ENCODE measurements at regions not wholly inside any gene's neighbourhood (a gene's known extent, or its start where the extent isn't known, plus 50 kb on each side); places are given as distances from the start of the nearest gene placed in this dataset.

DNA sequence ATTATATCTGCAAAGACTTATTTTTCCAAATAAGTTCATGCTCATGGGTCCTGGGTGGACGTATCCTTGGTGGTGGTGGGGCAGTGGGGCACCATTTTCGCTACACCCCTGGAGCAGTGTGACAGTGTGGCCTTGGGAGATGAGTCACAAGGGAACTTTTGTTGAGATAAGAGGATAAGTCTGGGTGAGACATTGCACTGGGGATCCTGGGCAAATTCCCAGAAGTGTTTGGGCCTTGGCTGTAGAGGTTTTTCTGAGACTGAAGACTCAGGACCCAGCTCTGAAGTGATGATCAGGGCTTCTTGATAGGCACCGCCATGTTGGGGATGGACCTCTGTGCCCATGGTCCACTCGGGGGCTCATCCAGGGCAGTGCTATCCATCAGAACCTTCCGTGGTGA, 149.4 kb downstream of the MACROH2A1 start:
- H3K27ac Mint-ChIP-seq = no peak overlapping the region
- Histone ChIP-seq H3K27ac (ENCODE audit: low read length) (no peak overlapping the region), H3K36me3 (ENCODE audit: control insufficient read depth, insufficient read depth, low read length) (no peaks in the 10 kb centered on the region), H3K9me3 (ENCODE audit: control insufficient read depth, insufficient read depth, low read length) (no peaks in the 10 kb centered on the region), H3K4me3 (ENCODE audit: low read length) (no peak overlapping the region), H3K27me3 (ENCODE audit: control insufficient read depth, insufficient read depth, low read length) (no peaks in the 10 kb centered on the region), H3K4me1 (ENCODE audit: control insufficient read depth, insufficient read depth, low read length) (no peaks in the 10 kb centered on the region)
- intact Hi-C loops (cut with micrococcal nuclease) = no loop called here
- TF ChIP-seq CTCF (IDR thresholded peaks at IDR 0.05) = no peak
- H3K4me1 Mint-ChIP-seq = no peaks in the 10 kb centered on the region
- no peak for DNase-seq
- ATAC-seq = no peak
- no peaks in the 10 kb centered on the region for H3K36me3 Mint-ChIP-seq
- no peaks in the 10 kb centered on the region for H3K9me3 Mint-ChIP-seq
- H3K4me3 Mint-ChIP-seq = no peak overlapping the region
- H3K27me3 Mint-ChIP-seq (ENCODE audit: low read depth in 2 of 2) = peaks cover 0 to 6% of the 10 kb centered on the region in 2 donors
- WGBS (ENCODE audit: insufficient coverage) = 79% methylated on average over 5 of the region's 5 CpGs

DNA sequence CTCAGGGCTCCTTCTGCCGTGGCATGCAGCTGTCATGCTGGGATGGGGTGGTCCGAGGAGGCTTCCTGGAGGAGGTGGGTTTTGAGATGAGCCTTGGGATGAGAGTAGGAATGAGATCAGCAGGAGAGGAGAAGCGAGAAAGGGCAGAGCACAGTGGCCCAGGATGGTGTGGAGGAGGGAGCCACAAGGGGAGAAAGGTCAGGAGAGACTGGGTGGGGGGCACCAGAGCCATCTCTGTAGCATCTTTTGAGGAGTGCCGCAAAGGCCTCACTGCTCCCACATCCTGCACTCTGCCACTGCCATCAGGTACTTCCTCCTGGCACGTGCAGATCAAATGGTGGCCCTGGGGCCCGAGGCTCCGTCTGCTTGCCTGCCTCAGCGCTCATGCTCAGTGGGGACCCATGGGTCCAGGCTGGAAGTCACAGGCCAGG, 150.2 kb downstream of the MACROH2A1 start:
- Mint-ChIP-seq H3K36me3 (no peaks in the 10 kb centered on the region), H3K4me3 (no peak overlapping the region), H3K27me3 (ENCODE audit: low read depth in 2 of 2) (peaks cover 0 to 2% of the 10 kb centered on the region in 2 donors), H3K27ac (no peak overlapping the region), H3K4me1 (no peaks in the 10 kb centered on the region), H3K9me3 (no peaks in the 10 kb centered on the region)
- Histone ChIP-seq H3K4me3 (ENCODE audit: low read length) (no peak overlapping the region), H3K27ac (ENCODE audit: low read length) (no peak overlapping the region), H3K36me3 (ENCODE audit: control insufficient read depth, insufficient read depth, low read length) (no peaks in the 10 kb centered on the region), H3K27me3 (ENCODE audit: control insufficient read depth, insufficient read depth, low read length) (no peaks in the 10 kb centered on the region), H3K4me1 (ENCODE audit: control insufficient read depth, insufficient read depth, low read length) (no peaks in the 10 kb centered on the region), H3K9me3 (ENCODE audit: control insufficient read depth, insufficient read depth, low read length) (no peaks in the 10 kb centered on the region)
- no peak for TF ChIP-seq CTCF (IDR thresholded peaks at IDR 0.05)
- intact Hi-C loops (cut with micrococcal nuclease) = no loop called here
- ATAC-seq = no peak
- 71% methylated on average over 8 of the region's 8 CpGs for WGBS (ENCODE audit: insufficient coverage)
- no peak for DNase-seq

GRCh38 chr5:135246923-135247795, 151.9 kb downstream of the MACROH2A1 start:
- no peak for DNase-seq
- H3K4me1 Mint-ChIP-seq = no peaks in the 10 kb centered on the region

More at GRCh38 chr5:135246923-135247795, 151.9 kb downstream of the MACROH2A1 start:
- no peak overlapping the region for H3K27ac ChIP-seq (ENCODE audit: low read length)
- no peak overlapping the region for H3K4me3 ChIP-seq (ENCODE audit: low read length)
- WGBS (ENCODE audit: insufficient coverage) = 85% methylated on average over 28 of the region's 28 CpGs
- H3K27ac Mint-ChIP-seq = no peak overlapping the region
- H3K4me3 Mint-ChIP-seq = no peak overlapping the region
- H3K36me3 Mint-ChIP-seq = no peaks in the 10 kb centered on the region
- no peaks in the 10 kb centered on the region for H3K9me3 ChIP-seq (ENCODE audit: control insufficient read depth, insufficient read depth, low read length)
- no peaks in the 10 kb centered on the region for H3K9me3 Mint-ChIP-seq
- peaks cover 0 to 2% of the 10 kb centered on the region in 2 donors for H3K27me3 Mint-ChIP-seq (ENCODE audit: low read depth in 2 of 2)
- intact Hi-C loops (cut with micrococcal nuclease) = no loop called here
- H3K27me3 ChIP-seq (ENCODE audit: control insufficient read depth, insufficient read depth, low read length) = no peaks in the 10 kb centered on the region
- no peaks in the 10 kb centered on the region for H3K4me1 ChIP-seq (ENCODE audit: control insufficient read depth, insufficient read depth, low read length)
- H3K36me3 ChIP-seq (ENCODE audit: control insufficient read depth, insufficient read depth, low read length) = no peaks in the 10 kb centered on the region
- TF ChIP-seq CTCF (IDR thresholded peaks at IDR 0.05) = no peak
- no peak for ATAC-seq
